ENCODE measurements at regions not wholly inside any gene's neighbourhood (a gene's known extent, or its start where the extent isn't known, plus 50 kb on each side); places are given as distances from the start of the nearest gene placed in this dataset.

DNA sequence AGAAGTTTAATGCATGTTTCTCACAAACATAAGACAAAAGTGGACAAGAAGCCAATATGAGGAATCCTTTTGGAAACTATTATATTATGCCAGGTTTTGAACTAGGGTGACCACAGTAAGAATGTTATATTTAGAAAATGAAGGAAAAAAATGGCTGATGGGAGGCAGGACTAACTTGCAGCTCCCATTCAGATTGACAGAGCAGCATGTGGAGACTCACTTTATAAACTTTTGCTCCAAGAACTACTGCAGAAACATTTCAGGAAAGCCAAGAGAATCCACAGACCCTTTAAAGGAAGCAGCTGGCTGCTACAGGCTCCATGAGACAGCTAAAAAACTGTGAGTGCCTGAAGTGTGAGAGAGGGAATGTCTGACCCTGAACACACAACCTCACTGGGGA lies 738.6 kb upstream of the GRIA3 start:
- H3K4me3 ChIP-seq (ENCODE audit: low read depth, low read length) = no peak overlapping the region
- no peaks in the 10 kb centered on the region for H3K36me3 ChIP-seq (ENCODE audit: control insufficient read depth in 2 of 2, insufficient read depth in 1 of 2, low read length in 2 of 2)
- TF ChIP-seq SCRT2 (tag by site-specific recombination; IDR thresholded peaks at IDR 0.05) (no peak), ZNF404 (tag by site-specific recombination; IDR thresholded peaks at IDR 0.05) (no peak), TRIM28 (IDR thresholded peaks at IDR 0.05; ENCODE audit: borderline replicate concordance, low read length) (no peak), ZSCAN16 (tag by site-specific recombination; IDR thresholded peaks at IDR 0.05) (no peak), ZNF37A (tag by site-specific recombination; IDR thresholded peaks at IDR 0.05) (no peak), ZNF664 (tag by site-specific recombination; IDR thresholded peaks at IDR 0.05) (no peak), ZNF639 (tag by site-specific recombination; IDR thresholded peaks at IDR 0.05) (no peak), GLIS2 (tag by site-specific recombination; IDR thresholded peaks at IDR 0.05) (no peak), WT1 (tag by site-specific recombination; IDR thresholded peaks at IDR 0.05) (no peak), ZNF394 (tag by site-specific recombination; IDR thresholded peaks at IDR 0.05; ENCODE audit: borderline replicate concordance) (no peak), ZNF514 (tag by site-specific recombination; IDR thresholded peaks at IDR 0.05) (no peak), ZNF837 (tag by site-specific recombination; IDR thresholded peaks at IDR 0.05) (no peak), ZNF391 (tag by site-specific recombination; IDR thresholded peaks at IDR 0.05; ENCODE audit: borderline replicate concordance, low read depth) (no peak)
- TF ChIP-seq, protein P1, sequence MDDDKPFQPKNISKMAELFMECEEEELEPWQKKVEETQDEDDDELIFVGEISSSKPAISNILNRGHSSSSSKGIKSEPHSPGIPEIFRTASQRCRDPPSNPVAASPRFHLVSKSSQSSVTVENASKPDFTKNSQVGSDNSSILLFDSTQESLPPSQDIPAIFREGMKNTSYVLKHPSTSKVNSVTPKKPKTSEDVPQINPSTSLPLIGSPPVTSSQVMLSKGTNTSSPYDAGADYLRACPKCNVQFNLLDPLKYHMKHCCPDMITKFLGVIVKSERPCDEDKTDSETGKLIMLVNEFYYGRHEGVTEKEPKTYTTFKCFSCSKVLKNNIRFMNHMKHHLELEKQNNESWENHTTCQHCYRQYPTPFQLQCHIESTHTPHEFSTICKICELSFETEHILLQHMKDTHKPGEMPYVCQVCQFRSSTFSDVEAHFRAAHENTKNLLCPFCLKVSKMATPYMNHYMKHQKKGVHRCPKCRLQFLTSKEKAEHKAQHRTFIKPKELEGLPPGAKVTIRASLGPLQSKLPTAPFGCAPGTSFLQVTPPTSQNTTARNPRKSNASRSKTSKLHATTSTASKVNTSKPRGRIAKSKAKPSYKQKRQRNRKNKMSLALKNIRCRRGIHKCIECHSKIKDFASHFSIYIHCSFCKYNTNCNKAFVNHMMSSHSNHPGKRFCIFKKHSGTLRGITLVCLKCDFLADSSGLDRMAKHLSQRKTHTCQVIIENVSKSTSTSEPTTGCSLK (tag by site-specific recombination; IDR thresholded peaks at IDR 0.05) = no peak
- ChIA-PET CTCF (no interaction called here), POLR2A (no interaction called here)
- H3K9me3 ChIP-seq (ENCODE audit: control insufficient read depth, insufficient read depth, low read depth, low read length) = no peaks in the 10 kb centered on the region; the same call in 1 of the 2 replicates
- no peaks in the 10 kb centered on the region for H3K4me1 ChIP-seq (ENCODE audit: control insufficient read depth, insufficient read depth, low read length)
- H3K27ac ChIP-seq (ENCODE audit: extremely low read depth, low read depth, low read length) = no peak overlapping the region

- ChIA-PET POLR2A (no interaction called here), CTCF (interaction anchor here (0.7 kb wide), 1 partner anchor 23 kb away, joined by 3 read pairs; no protein-coding TSS in a partner anchor)
- no peak for TF ChIP-seq WT1 (tag by site-specific recombination; IDR thresholded peaks at IDR 0.05)
- Histone ChIP-seq H3K9me3 (ENCODE audit: control insufficient read depth, insufficient read depth, low read depth, low read length) (no peaks in the 10 kb centered on the region), H3K27ac (ENCODE audit: extremely low read depth, low read depth, low read length) (no peak overlapping the region), H3K36me3 (ENCODE audit: control insufficient read depth in 2 of 2, insufficient read depth in 1 of 2, low read length in 2 of 2) (no peaks in the 10 kb centered on the region), H3K4me1 (ENCODE audit: control insufficient read depth, insufficient read depth, low read length) (no peaks in the 10 kb centered on the region), H3K4me3 (ENCODE audit: low read depth, low read length) (no peak overlapping the region)
Measured at GRCh38 chrX:122464341-122464740, 719.7 kb upstream of the GRIA3 start.

GRCh38 chrX:122475306-122475705 lies 708.8 kb upstream of the GRIA3 start:
- TF ChIP-seq SALL2 (tag by site-specific recombination; IDR thresholded peaks at IDR 0.05; ENCODE audit: borderline replicate concordance) (no peak), ZNF48 (tag by site-specific recombination; IDR thresholded peaks at IDR 0.05) (no peak)
- Histone ChIP-seq H3K36me3 (ENCODE audit: control insufficient read depth in 2 of 2, insufficient read depth in 1 of 2, low read length in 2 of 2) (no peaks in the 10 kb centered on the region), H3K9me3 (ENCODE audit: control insufficient read depth, insufficient read depth, low read depth, low read length) (no peaks in the 10 kb centered on the region), H3K4me3 (ENCODE audit: low read depth, low read length) (no peak overlapping the region), H3K27ac (ENCODE audit: extremely low read depth, low read depth, low read length) (no peak overlapping the region), H3K4me1 (ENCODE audit: control insufficient read depth, insufficient read depth, low read length) (no peaks in the 10 kb centered on the region)
- CTCF ChIA-PET = no interaction called here
- POLR2A ChIA-PET = no interaction called here

- no peak overlapping the region for H3K4me3 ChIP-seq (ENCODE audit: low read depth, low read length)
- H3K9me3 ChIP-seq (ENCODE audit: control insufficient read depth, insufficient read depth, low read depth, low read length) = no peaks in the 10 kb centered on the region
- CTCF ChIA-PET = interaction anchor here (0.6 kb wide), 1 partner anchor 242 kb away, joined by 3 read pairs; no protein-coding TSS in a partner anchor
- no peaks in the 10 kb centered on the region for H3K36me3 ChIP-seq (ENCODE audit: control insufficient read depth in 2 of 2, insufficient read depth in 1 of 2, low read length in 2 of 2)
- H3K4me1 ChIP-seq (ENCODE audit: control insufficient read depth, insufficient read depth, low read length) = no peaks in the 10 kb centered on the region
- H3K27ac ChIP-seq (ENCODE audit: extremely low read depth, low read depth, low read length) = no peak overlapping the region
- POLR2A ChIA-PET = no interaction called here
- TF ChIP-seq, protein P2, sequence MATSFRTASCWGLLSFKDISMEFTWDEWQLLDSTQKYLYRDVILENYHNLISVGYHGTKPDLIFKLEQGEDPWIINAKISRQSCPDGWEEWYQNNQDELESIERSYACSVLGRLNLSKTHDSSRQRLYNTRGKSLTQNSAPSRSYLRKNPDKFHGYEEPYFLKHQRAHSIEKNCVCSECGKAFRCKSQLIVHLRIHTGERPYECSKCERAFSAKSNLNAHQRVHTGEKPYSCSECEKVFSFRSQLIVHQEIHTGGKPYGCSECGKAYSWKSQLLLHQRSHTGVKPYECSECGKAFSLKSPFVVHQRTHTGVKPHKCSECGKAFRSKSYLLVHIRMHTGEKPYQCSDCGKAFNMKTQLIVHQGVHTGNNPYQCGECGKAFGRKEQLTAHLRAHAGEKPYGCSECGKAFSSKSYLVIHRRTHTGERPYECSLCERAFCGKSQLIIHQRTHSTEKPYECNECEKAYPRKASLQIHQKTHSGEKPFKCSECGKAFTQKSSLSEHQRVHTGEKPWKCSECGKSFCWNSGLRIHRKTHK (tag by site-specific recombination; IDR thresholded peaks at IDR 0.05) = no peak
- TF ChIP-seq ZNF138 (tag by site-specific recombination; IDR thresholded peaks at IDR 0.05; ENCODE audit: borderline replicate concordance) (no peak), ZNF184 (tag by site-specific recombination; IDR thresholded peaks at IDR 0.05) (no peak)
- TF ChIP-seq, protein P3, sequence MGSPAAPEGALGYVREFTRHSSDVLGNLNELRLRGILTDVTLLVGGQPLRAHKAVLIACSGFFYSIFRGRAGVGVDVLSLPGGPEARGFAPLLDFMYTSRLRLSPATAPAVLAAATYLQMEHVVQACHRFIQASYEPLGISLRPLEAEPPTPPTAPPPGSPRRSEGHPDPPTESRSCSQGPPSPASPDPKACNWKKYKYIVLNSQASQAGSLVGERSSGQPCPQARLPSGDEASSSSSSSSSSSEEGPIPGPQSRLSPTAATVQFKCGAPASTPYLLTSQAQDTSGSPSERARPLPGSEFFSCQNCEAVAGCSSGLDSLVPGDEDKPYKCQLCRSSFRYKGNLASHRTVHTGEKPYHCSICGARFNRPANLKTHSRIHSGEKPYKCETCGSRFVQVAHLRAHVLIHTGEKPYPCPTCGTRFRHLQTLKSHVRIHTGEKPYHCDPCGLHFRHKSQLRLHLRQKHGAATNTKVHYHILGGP (tag by site-specific recombination; IDR thresholded peaks at IDR 0.05) = no peak
- TF ChIP-seq, protein P4, sequence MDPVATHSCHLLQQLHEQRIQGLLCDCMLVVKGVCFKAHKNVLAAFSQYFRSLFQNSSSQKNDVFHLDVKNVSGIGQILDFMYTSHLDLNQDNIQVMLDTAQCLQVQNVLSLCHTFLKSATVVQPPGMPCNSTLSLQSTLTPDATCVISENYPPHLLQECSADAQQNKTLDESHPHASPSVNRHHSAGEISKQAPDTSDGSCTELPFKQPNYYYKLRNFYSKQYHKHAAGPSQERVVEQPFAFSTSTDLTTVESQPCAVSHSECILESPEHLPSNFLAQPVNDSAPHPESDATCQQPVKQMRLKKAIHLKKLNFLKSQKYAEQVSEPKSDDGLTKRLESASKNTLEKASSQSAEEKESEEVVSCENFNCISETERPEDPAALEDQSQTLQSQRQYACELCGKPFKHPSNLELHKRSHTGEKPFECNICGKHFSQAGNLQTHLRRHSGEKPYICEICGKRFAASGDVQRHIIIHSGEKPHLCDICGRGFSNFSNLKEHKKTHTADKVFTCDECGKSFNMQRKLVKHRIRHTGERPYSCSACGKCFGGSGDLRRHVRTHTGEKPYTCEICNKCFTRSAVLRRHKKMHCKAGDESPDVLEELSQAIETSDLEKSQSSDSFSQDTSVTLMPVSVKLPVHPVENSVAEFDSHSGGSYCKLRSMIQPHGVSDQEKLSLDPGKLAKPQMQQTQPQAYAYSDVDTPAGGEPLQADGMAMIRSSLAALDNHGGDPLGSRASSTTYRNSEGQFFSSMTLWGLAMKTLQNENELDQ (tag by site-specific recombination; IDR thresholded peaks at IDR 0.05; ENCODE audit: low read depth) = no peak
Measured at GRCh38 chrX:122500556-122500955, 683.5 kb upstream of the GRIA3 start.
